SIG-M5 (cell line): ENCODE measurements at regions not wholly inside any gene's neighbourhood (a gene's known extent, or its start where the extent isn't known, plus 50 kb on each side); places are given as distances from the start of the nearest gene placed in this dataset.

Experiments
- DNase-seq: peaks from one replicate; lab custom pipeline; 2025; lab: John Stamatoyannopoulos, UW

- DNase-seq, result no peak
Observed at GRCh38 chr6:149216459-149216858, 101.1 kb upstream of the TAB2 start.

DNA sequence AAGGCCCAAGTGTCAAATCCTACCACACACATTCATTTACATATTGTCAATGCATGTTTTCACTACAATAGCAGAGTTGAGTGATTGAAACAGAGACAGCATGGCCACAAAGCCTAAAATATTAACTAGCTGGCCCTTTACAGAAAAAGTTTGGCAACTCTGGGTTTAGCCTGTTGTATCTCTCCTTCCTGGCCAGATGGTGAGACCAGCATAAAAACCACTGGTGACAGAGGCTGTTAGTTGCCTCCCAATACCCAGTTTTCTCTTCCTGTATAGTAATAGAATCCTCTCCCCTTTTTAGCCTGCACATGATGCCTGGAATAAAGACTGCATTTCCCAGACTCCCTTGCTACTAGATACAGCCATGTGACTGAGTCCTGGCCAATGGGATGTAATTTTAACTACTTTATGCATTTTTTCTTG, 100.0 kb upstream of the TAB2 start:
- no peak for DNase-seq

DNA sequence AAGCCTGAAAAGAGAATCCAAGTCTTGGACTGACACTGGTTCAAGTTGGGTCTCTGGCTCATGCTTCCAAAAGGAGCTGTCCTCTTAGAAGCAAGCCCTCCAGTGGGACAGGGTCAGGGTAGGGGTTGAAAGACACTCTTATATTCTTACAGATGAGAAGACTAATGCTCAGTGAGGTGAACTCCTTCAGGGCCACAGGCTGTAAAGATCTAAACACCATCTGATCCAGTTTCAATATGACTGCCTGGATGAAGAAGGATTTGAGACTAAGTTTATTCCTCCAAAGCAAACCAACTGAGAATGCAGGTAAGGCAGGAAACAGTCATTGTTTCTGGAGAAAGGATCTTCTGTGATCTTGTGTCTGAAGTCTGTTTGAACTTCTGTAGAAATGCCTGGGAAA, 99.0 kb upstream of the TAB2 start:
- no peak for DNase-seq

- no peak for DNase-seq
Observed at GRCh38 chr6:149218915-149219314, 98.6 kb upstream of the TAB2 start.

DNA sequence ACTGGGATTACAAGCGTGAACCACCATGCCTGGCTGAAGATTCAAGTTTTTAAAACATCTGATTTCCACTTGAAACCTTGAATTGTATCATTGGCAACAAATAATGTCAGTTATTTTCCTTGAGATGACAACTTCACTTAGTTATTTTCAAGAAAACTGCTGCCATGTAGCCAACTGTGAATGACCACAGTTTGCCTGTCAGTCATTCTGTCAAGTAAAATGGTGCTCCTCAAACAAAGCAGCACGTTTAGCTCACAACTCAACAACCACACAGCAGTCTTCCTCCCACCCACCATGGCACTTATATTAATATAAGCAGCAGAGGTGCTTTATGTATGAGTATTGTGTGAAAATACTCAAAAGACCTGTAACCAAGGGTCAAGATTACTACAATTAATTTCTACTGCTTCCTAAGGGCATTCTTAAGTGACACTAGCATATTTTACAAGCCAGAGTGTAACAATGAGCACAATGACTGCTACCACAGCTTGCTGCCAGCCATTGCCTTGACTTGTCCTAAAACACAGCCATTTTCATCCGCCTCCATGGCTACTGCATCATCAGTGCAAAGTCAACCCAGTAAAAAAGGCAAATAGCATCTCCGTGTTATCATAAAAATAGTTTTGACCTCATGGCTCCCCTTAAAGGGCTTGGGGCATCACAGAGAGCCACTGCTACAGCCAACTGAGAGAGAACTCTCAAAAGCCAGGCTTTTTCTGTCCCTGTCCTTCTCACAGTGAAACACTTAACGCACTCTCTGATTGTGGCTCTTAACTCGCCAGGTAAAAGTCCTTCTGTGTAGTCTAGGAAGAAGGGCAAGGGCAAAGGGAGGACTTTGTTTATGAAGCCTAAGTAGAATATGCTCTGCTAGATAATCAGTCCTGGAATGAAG, 96.4 kb upstream of the TAB2 start:
- DNase-seq, result no peak

- DNase-seq, result no peak
Observed at GRCh38 chr6:149221774-149222070, 95.8 kb upstream of the TAB2 start.

DNA sequence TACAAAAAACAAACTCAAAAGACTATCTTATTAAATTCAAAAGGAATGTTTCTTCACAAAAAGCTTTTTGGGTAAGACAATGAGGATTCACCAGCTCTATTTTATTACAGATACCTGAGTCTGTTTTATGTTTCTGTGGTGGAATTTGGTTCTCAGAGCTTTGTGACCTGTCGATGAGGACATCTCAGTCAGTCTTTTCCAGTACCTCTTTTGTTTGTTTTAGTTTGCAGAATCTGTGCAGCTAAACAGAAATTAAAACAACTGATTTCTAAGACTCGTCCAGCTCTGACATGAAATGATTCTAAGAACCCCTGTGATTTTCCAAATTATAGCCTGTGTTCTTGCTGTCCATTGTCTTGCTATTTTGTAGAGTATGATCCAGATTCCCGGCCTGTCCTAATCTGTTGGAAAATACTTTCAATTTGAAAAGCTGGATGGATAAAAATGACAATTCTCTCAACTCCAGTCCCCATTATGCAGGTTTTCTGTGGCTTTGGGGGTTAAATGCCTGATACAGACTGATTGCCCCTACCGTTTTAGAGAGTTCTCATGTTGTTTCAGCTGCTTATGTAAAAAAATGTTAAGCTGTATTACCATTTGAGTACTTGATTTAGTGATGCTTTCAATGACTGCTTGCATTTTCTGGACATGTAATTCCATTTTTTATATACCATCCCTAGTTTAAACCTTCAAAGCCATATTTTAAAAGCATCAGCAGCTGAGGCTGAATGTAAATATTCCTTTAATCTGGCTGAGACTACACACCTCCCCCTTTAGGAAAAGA, 94.2 kb upstream of the TAB2 start:
- DNase-seq, result no peak

GRCh38 chr6:149223904-149224351, 93.6 kb upstream of the TAB2 start:
- no peak for DNase-seq

- no peak for DNase-seq
Observed at GRCh38 chr6:149224399-149224798, 93.1 kb upstream of the TAB2 start.

DNA sequence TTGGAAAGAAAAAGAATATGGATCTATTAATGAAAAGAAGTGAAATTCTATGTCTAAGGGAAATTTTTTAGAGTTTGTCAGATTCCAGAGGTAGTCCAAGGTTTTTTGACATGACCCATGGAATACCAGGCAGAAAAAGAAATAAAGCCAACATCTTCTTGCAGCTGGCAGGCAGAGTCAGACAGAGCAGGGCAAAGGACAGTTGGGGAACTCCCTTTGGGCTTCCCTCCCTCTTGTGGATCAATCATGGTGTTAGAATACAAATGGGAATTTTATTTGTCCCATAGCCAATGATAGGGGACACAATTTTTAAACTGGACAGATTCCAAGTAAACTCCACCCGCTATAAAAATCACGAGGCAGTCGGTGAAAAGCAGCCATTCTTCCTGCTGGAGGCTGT, 92.1 kb upstream of the TAB2 start:
- DNase-seq, result no peak

DNA sequence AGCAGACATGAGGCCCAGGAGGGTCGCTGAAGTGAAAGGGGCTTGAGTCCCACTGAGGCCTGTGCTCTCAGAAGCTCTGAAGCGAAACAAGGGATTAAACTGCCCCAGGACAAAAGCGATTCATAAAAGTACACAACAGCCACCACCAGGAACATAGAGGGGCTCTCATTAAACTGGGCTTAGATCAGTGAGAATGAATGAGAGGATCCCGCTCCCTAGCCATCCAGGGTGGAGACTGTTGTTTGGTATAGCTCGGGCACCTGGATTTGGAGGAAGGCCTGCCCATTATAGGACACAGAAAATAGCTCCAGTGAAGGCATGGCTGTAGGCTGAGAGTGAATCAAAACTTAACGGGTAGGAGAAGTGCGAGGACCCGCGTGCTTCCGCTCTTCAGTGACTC, 91.6 kb upstream of the TAB2 start:
- DNase-seq, result no peak

DNA sequence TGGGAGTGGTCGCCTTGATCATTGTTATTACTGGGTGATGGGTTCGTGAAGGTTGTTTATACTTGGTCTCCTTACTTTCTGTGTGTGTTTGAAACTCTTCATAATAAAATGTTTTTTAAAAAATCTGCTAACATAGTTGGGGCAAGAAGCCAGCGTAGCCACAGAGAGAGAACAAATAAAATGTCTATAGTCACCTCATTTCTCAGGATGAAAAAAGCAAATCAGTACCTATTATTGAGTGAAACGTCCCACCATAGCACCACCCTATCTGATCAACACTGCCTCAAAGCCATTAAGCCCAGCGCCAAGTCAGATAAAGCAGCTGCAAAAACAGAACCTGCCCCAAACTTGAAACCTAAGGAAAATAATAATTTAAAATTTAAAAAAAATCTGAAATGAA, 89.7 kb upstream of the TAB2 start:
- no peak for DNase-seq

DNA sequence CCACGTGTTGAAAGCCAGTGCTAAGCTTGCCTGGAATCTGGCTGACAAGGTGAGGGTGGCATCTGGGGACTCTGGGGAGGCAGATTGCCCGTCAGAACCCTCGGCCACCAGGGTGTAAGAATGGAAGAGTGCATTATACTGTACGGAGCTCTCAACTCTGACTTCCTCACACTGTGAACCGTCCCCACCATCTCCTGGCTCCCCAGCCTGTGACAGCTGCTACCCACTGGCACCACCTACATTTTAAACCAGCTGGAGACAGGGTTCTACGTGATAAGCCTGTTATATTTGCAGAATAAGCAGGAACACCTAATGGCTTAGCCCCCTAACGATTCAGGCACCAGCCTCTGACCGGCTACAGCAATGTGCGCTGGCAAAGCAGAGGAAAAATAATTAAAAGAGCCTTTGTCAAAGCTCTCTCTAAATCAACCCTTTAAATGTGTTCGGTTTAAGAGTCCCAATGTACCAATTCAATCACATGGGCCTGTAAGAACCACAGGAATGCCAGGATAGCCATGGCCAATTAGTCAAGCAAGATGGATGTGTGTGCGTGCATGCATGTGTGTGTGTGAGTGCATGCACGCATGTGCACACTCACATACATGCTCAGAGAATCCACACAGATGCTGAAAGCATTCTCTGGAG, 89.1 kb upstream of the TAB2 start:
- DNase-seq, result no peak

DNA sequence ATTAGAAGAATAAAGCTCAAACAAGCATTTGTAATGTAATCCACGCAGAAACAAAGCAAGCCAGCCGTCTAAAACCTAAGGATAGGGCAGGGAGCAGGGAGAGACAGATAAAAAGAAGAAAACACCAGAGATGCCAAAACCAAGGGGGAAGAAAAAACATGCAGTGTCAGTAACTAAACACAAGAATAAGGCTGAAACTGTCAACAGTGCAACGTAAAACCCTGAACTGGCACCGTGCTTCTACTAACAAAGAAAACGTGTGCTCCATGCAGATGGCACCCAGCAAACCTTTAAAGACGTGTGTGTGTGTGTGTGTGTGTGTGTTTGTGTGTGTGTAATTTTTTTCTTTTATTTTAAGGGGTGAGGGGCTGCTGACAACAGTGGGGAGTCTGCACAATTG, 88.4 kb upstream of the TAB2 start:
- DNase-seq, result no peak

GRCh38 chr6:149230712-149231460, 86.6 kb upstream of the TAB2 start:
- DNase-seq, result no peak

GRCh38 chr6:149231778-149232177, 85.7 kb upstream of the TAB2 start:
- no peak for DNase-seq

- no peak for DNase-seq
Observed at GRCh38 chr6:149233056-149233715, 84.3 kb upstream of the TAB2 start.

DNA sequence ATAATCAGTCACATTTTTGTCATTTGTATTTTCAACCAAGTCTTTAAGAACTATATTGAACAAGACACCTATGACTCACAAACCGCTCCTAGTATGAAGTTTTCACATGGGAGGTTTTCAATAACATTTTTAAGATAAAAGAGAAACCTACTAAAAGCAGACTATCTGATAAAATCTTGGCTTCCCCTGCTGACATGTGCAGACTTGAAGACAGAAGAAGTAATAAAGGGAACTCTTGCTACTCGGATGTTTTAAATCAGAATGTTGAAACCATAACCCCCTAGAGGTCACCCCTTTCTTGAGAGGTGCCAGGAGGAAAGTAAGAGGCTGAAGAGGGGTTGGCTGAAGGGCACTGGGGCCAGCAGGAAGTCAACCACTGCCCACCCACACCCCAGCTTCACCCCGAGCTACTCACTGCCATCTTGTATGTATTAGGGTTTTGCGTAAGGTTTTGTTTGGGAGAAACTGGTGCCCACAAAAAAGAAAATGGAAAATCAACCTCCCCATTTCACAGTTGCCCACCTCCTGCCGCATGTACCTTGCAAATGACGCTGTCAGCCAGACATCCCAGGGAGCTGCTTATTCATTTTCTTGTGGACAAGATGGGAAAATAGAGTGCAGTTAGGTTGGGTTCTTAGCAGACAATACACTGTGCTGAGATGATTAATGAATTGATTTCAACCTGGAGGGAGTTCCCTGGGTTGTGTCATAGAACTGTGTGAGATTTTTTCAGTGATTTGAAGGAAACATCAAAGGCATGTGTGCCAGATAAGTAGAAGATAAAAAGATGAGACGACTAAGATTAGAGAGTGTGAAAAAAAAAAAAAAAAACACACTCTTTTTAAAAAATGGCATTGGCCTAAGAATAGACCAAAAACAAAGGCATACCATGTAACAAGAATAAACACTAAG, 83.2 kb upstream of the TAB2 start:
- no peak for DNase-seq

- no peak for DNase-seq
Observed at GRCh38 chr6:149235130-149235561, 82.4 kb upstream of the TAB2 start.

DNA sequence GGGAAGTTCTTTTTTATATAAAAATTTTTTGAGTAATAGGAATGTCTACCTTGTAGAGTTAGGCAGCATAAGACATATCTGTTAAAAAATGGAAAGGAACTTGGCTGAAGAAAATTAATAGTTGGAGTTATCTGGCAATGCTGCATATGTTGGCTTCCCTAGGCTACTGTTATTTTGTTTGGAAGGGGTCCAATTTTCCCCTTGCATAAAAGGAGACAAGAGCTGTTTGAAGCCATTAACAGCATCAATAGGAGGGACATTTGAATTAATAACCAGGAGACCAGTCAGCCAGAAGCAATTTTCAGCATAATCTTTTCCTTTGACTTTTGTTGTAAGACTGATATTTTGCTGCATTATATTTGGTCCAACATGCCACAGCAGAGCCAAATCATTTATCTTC, 80.9 kb upstream of the TAB2 start:
- DNase-seq, result no peak

- DNase-seq, result no peak
Observed at GRCh38 chr6:149237464-149237863, 80.0 kb upstream of the TAB2 start.
